GM23338 (cell line): ENCODE measurements at regions not wholly inside any gene's neighbourhood (a gene's known extent, or its start where the extent isn't known, plus 50 kb on each side); places are given as distances from the start of the nearest gene placed in this dataset.

Source experiments
- ATAC-seq: fragments of 200-7000 bp; cut with Tn5 transposase; 3 replicates; pipeline ENCODE4 v1.9.1; 2020
- DNase-seq: peaks from one replicate; pipeline ENCODE4 v3.0.0-alpha.2; 2015; ENCODE audit warnings: low spot score
- H2AFZ ChIP-seq: fragments of 200-600 bp; sonication (generic); 2 replicates; pipeline ENCODE4 v1.8.0; 2016; ENCODE audit warnings: antibody characterized with exemption, mild to moderate bottlenecking, moderate library complexity
- H3F3A ChIP-seq: fragments of 200-600 bp; sonication (generic); replicated peaks from 2 replicates; pipeline ENCODE4 v1.8.0; 2017; ENCODE audit warnings: antibody characterized with exemption, mixed run types, low read depth
- H3K27ac ChIP-seq: fragments of 200-600 bp; sonication (generic); 2 replicates; pipeline ENCODE4 v1.6.1; 2016; ENCODE audit warnings: low read depth
- H3K27me3 ChIP-seq: fragments of 200-600 bp; sonication (generic); 2 replicates; pipeline ENCODE4 v1.8.0; 2016; ENCODE audit warnings: mild to moderate bottlenecking, mixed run types, moderate library complexity; ENCODE audit not compliant: insufficient read depth
- H3K36me3 ChIP-seq: fragments of 200-600 bp; sonication (generic); 2 replicates; pipeline ENCODE4 v1.8.0; 2016; ENCODE audit warnings: mild to moderate bottlenecking; ENCODE audit not compliant: insufficient read depth
- H3K4me1 ChIP-seq: fragments of 200-600 bp; sonication (generic); 2 replicates; pipeline ENCODE4 v1.8.0; 2016; ENCODE audit warnings: mild to moderate bottlenecking, moderate library complexity; ENCODE audit not compliant: insufficient read depth
- H3K4me2 ChIP-seq: fragments of 200-600 bp; sonication (generic); 2 replicates; pipeline ENCODE4 v1.7.1; 2017; ENCODE audit warnings: mixed run types
- H3K4me3 ChIP-seq: fragments of 200-600 bp; sonication (generic); 2 replicates; pipeline ENCODE4 v1.6.1; 2016; ENCODE audit warnings: mixed run types
- H3K79me2 ChIP-seq: fragments of 200-600 bp; sonication (generic); replicated peaks from 2 replicates; pipeline ENCODE4 v1.8.0; 2017; ENCODE audit warnings: mild to moderate bottlenecking; ENCODE audit not compliant: insufficient read depth
- H3K9me2 ChIP-seq: fragments of 200-600 bp; sonication (generic); 2 replicates; pipeline ENCODE4 v1.8.0; 2017; ENCODE audit not compliant: insufficient read depth
- H4K20me1 ChIP-seq: fragments of 200-600 bp; sonication (generic); replicated peaks from 2 replicates; pipeline ENCODE4 v1.8.0; 2017; ENCODE audit warnings: mild to moderate bottlenecking; ENCODE audit not compliant: insufficient read depth
- H3K27ac Mint-ChIP-seq: 2 replicates; pipeline ENCODE4 v1.8.0; 2020; ENCODE audit warnings: inconsistent platforms, mild to moderate bottlenecking, moderate library complexity, mixed read lengths
- H3K27me3 Mint-ChIP-seq: 3 replicates; pipeline ENCODE4 v1.8.0; 2022; ENCODE audit warnings: low read depth, mild to moderate bottlenecking, moderate library complexity, mixed read lengths, inconsistent platforms; ENCODE audit not compliant: insufficient read depth, poor library complexity
- H3K36me3 Mint-ChIP-seq: 3 replicates; pipeline ENCODE4 v1.8.0; 2021; ENCODE audit warnings: low read depth, mild to moderate bottlenecking, inconsistent platforms, moderate library complexity, mixed read lengths
- H3K4me1 Mint-ChIP-seq: 3 replicates; pipeline ENCODE4 v1.8.0; 2020; ENCODE audit warnings: mild to moderate bottlenecking, inconsistent platforms, mixed read lengths
- H3K4me3 Mint-ChIP-seq: 3 replicates; pipeline ENCODE4 v1.8.0; 2021; ENCODE audit warnings: moderate library complexity, mild to moderate bottlenecking, inconsistent platforms, mixed read lengths
- H3K9me3 Mint-ChIP-seq: 3 replicates; pipeline ENCODE4 v1.8.0; 2020; ENCODE audit warnings: moderate library complexity, mild to moderate bottlenecking, inconsistent platforms, mixed read lengths
- CREB1 ChIP-seq: fragments of 250-450 bp; sonication (Bioruptor Pico); IDR thresholded peaks from 2 replicates; pipeline ENCODE4 v1.5.0; 2020; ENCODE audit warnings: low read depth, mild to moderate bottlenecking, moderate library complexity
- CTCF ChIP-seq, 2 experiments: fragments of 200-600 bp in 1 of 2; sonication (generic) in 1 of 2; conservative IDR thresholded peaks; 2 replicates each; pipeline versions ENCODE4 v1.5.1 to v1.6.1; 2016 to 2017; ENCODE audit warnings: antibody characterized with exemption in 2 of 2, low read depth in 2 of 2, mild to moderate bottlenecking in 2 of 2, moderate library complexity in 1 of 2
- ETS1 ChIP-seq: IDR thresholded peaks from 2 replicates; pipeline ENCODE4 v1.6.1; 2016; ENCODE audit warnings: antibody characterized with exemption
- EZH2 ChIP-seq: fragments of 200-600 bp; sonication (generic); IDR thresholded peaks from one replicate; pipeline ENCODE4 v1.8.0; 2017; ENCODE audit warnings: antibody characterized with exemption, mild to moderate bottlenecking, low read depth; ENCODE audit not compliant: unreplicated experiment
- JUNB ChIP-seq: IDR thresholded peaks from one replicate; pipeline ENCODE4 v1.6.1; 2016; ENCODE audit warnings: antibody characterized with exemption; ENCODE audit not compliant: unreplicated experiment
- POLR2AphosphoS5 ChIP-seq: IDR thresholded peaks from 2 replicates; pipeline ENCODE4 v1.6.1; 2016; ENCODE audit warnings: antibody characterized with exemption, low read depth
- REST ChIP-seq: IDR thresholded peaks from one replicate; pipeline ENCODE4 v1.6.1; 2018; ENCODE audit warnings: antibody characterized with exemption; ENCODE audit not compliant: unreplicated experiment
- STAT1 ChIP-seq: IDR thresholded peaks from one replicate; pipeline ENCODE4 v1.6.1; 2016; ENCODE audit warnings: antibody characterized with exemption; ENCODE audit not compliant: unreplicated experiment
- ZNF114 ChIP-seq: fragments of 250-450 bp; sonication (Bioruptor Pico); IDR thresholded peaks from 2 replicates; pipeline ENCODE4 v1.5.0; 2020; ENCODE audit warnings: mild to moderate bottlenecking, moderate library complexity
- ZNF331 ChIP-seq: fragments of 250-450 bp; sonication (Bioruptor Pico); IDR thresholded peaks from 2 replicates; pipeline ENCODE4 v1.5.0; 2020; ENCODE audit warnings: low read depth, mild to moderate bottlenecking, moderate library complexity
- ZNF462 ChIP-seq: fragments of 250-450 bp; sonication (Bioruptor Pico); IDR thresholded peaks from 2 replicates; pipeline ENCODE4 v1.5.0; 2020; ENCODE audit warnings: mild to moderate bottlenecking, moderate library complexity

GRCh38 chr5:158463938-158464337 is 605.0 kb upstream of the CLINT1 start (continued):
- no peak for TF ChIP-seq CTCF (conservative IDR thresholded peaks at IDR 0.05; ENCODE audit: low read depth in 2 of 2)
- TF ChIP-seq EZH2 = no peak

GRCh38 chr5:158463188-158463587 is 604.2 kb upstream of the CLINT1 start:
- no peaks in the 10 kb centered on the region for H3K9me2 ChIP-seq
- Mint-ChIP-seq H3K27ac (no peak overlapping the region), H3K36me3 (no peaks in the 10 kb centered on the region), H3K4me1 (no peaks in the 10 kb centered on the region), H3K4me3 (no peak overlapping the region), H3K9me3 (no peaks in the 10 kb centered on the region), H3K27me3 (no peaks in the 10 kb centered on the region)
- H3K27ac ChIP-seq = no peak overlapping the region
- no peaks in the 10 kb centered on the region for H3K79me2 ChIP-seq
- no peak overlapping the region for H2AFZ ChIP-seq
- ATAC-seq = no peak
- H3K36me3 ChIP-seq = no peaks in the 10 kb centered on the region
- H3K4me3 ChIP-seq = no peak overlapping the region
- no peaks in the 10 kb centered on the region for H3K4me1 ChIP-seq
- H3K4me2 ChIP-seq = no peak overlapping the region
- no peaks in the 10 kb centered on the region for H4K20me1 ChIP-seq
- H3K27me3 ChIP-seq = no peaks in the 10 kb centered on the region
- DNase-seq = no peak
- no peaks in the 10 kb centered on the region for H3F3A ChIP-seq
- TF ChIP-seq ETS1 = no peak
- TF ChIP-seq CREB1 = no peak
- no peak for TF ChIP-seq REST
- TF ChIP-seq ZNF331 (CRISPR knock-in tag) = no peak
- no peak for TF ChIP-seq CTCF (conservative IDR thresholded peaks at IDR 0.05; ENCODE audit: low read depth in 2 of 2)
- TF ChIP-seq ZNF114 (CRISPR knock-in tag) = no peak
- TF ChIP-seq STAT1 = no peak
- no peak for TF ChIP-seq POLR2AphosphoS5
- TF ChIP-seq ZNF462 (CRISPR knock-in tag) = no peak
- no peak for TF ChIP-seq JUNB
